GM12874 (cell line): ENCODE measurements at regions not wholly inside any gene's neighbourhood (a gene's known extent, or its start where the extent isn't known, plus 50 kb on each side); places are given as distances from the start of the nearest gene placed in this dataset.

ENCODE experiments used
- TF ChIP-seq, protein P1 (sequence below): IDR thresholded peaks from 2 replicates; pipeline ENCODE4 v1.5.1; 2011; ENCODE audit warnings: low read depth, mild to moderate bottlenecking, control low read depth, low read length, moderate library complexity; ENCODE audit not compliant: insufficient read depth

DNA sequence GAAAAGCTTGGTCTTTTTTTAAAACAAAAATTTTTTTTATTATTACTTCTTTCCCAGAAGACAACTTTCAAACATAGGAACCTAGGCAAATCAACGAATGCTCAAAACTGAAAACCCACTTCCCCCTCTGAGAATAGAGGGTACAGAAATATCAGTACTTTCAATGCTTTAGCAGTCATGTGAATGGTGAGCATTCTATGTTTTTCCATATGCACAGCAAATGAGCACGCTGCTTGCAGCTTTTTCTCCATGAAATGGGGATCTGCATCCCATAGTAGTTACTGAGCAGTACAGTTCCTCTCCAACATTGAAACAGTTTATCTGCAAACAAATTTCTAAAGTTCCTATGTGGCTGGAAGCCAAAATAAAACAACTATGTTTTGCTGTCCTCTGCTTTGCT, 108.4 kb upstream of the BMP2K start:
- TF ChIP-seq, protein P1, sequence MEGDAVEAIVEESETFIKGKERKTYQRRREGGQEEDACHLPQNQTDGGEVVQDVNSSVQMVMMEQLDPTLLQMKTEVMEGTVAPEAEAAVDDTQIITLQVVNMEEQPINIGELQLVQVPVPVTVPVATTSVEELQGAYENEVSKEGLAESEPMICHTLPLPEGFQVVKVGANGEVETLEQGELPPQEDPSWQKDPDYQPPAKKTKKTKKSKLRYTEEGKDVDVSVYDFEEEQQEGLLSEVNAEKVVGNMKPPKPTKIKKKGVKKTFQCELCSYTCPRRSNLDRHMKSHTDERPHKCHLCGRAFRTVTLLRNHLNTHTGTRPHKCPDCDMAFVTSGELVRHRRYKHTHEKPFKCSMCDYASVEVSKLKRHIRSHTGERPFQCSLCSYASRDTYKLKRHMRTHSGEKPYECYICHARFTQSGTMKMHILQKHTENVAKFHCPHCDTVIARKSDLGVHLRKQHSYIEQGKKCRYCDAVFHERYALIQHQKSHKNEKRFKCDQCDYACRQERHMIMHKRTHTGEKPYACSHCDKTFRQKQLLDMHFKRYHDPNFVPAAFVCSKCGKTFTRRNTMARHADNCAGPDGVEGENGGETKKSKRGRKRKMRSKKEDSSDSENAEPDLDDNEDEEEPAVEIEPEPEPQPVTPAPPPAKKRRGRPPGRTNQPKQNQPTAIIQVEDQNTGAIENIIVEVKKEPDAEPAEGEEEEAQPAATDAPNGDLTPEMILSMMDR = no peak

DNA sequence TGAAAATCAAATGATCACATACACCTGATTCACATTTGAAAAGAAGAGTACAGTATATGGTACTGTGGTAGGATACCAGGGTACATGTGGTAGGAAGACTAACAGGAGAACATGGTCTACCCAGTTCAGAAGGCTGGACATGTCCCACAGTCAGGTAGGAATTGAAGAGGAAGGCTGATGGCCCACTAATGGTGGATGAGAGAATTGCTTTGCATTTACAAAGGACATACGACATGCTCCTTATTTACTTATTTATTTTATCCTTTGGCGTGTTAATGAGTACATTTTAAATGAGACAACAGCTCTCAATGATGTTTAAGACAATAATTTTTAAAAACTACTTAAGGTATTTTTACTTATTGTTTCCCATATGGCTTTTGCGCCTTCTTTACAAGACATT, 106.7 kb upstream of the BMP2K start:
- TF ChIP-seq, protein P1 = peak; percentile 24; the same call in 1 of the 2 replicates

DNA sequence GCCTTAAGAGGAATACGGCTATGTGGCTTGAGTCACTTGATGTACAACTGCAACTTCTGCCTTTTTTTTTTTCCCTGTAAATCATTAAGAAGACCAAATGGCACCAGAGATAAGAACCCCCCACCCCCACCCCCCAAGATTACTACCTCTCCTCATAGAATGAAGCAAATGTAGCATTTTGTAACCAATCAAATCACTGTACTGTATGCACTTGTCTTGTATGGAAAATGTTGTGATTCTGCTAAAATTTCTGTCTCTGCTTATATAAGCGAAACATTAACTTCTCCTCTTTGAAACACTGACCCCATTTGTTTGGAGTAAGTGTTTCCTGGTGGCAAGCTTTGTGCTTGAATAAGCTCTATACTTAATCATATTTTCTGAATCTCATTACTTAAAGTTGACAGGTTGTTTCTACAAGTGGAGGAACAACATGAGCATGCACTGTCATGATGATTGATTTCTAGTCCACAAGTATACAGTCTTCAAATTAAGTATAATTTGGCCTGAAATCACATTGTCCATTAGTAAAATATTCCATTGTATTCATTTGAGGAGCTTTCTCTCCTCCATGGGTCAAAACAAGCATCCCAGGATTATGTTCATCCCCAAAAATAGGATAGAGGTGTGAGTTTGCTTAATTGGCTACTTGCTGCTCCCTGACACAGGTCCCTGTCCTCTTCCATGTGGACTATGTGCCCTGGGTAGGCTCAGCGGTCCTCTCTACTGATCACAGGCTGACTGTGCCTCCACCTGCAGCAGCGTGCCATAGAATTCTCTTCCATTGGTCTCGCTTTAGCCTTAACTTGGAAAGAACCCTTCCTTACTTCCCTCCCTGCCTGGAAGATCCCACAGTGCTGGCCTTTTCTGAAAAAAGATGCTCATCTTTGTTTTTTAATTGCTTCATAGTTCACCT, 104.0 kb upstream of the BMP2K start:
- TF ChIP-seq, protein P1 = no peak

DNA sequence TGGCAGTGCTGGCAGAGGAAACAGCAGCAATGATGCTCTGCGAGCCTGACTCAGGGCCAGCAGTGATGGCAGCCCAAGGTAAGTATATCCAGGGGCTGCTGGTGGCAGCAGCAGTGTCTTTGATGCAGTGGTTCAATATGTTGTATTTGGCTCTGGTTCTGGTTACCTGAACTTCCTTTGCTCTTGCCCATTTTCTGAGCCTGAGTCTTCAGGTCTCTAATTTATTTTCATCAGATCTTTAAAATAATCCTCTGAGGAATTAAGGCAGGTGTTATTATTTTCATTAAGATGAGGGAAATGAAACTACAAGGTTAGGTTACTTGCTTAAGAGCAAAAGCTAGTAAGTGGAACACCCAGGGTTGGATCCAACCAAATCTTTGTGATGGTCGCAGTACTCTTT, 102.8 kb upstream of the BMP2K start:
- TF ChIP-seq, protein P1 = no peak

DNA sequence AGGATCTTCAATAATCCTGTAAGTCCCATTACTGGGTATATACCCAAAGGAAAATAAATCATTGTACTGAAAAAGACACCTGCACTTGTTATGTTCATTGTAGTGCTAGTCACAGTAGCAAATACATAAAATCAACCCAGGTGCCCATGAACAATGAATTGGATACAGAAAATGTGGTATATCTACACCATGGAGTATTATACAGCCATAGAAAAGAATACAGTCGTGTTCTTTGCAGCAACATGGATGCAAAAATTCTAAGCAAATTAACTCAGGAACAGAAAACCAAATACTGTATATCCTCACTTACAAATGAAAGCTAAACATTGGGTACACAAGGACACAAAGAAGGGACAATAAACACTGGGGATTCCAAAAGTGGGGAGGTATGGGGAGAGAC, 100.8 kb upstream of the BMP2K start:
- TF ChIP-seq, protein P1 = no peak

DNA sequence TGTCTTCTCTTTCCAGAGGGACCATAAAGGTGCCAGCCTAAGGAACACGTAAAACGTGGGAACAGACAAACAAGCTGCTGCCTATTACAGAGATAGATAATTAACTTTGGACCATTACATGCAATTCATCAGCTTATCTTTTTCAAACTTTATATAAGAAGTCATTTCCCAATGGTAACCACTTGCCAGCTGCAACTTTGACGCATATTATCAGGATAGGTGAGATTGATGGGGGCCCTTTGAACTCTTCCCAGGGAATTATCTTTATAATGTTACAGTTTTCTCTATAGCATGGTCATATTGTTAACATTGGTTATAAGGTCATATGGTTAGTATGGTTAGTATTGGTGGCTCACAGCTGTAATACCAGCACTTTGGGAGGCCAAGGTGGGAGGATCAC, 94.1 kb upstream of the BMP2K start:
- TF ChIP-seq, protein P1 = no peak

DNA sequence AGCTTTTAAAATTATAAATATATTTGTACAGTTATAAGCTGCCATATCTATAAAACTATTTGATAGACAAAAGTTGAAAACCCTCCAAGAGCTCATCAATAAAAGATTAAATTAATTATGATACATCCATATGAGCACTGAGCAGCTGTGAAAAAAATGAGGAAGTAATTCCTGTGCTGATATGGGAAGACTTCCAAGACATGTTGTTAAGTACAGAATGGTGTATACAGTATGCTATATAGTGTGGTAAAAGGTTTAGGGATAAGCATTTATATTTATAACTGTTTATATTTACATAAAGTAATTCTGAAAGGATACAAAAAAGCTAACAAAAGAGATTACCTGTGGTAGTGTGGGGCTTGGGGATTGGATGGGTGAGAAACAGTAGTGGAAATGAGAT, 92.8 kb upstream of the BMP2K start:
- TF ChIP-seq, protein P1 = no peak
